GM19438 (cell line): ENCODE measurements at regions not wholly inside any gene's neighbourhood (a gene's known extent, or its start where the extent isn't known, plus 50 kb on each side); places are given as distances from the start of the nearest gene placed in this dataset.

Source experiments
- ATAC-seq: cut with Tn5 transposase; IDR thresholded peaks from one replicate; pipeline ENCODE4 v1.9.1; 2021; ENCODE audit warnings: low read depth; ENCODE audit not compliant: unreplicated experiment

GRCh38 chr2:147520817-147521216 lies 324.0 kb upstream of the ACVR2A start:
- ATAC-seq = no peak

- no peak for ATAC-seq
Measured at GRCh38 chr2:147519178-147519577, 325.7 kb upstream of the ACVR2A start.

GRCh38 chr2:147515213-147515612 lies 329.6 kb upstream of the ACVR2A start:
- no peak for ATAC-seq

GRCh38 chr2:147512206-147512605 lies 332.6 kb upstream of the ACVR2A start:
- ATAC-seq = no peak

GRCh38 chr2:147511491-147511948 lies 333.3 kb upstream of the ACVR2A start:
- ATAC-seq = no peak

- no peak for ATAC-seq
Measured at GRCh38 chr2:147509821-147510220, 335.0 kb upstream of the ACVR2A start.

GRCh38 chr2:147506889-147507288 lies 337.9 kb upstream of the ACVR2A start:
- ATAC-seq = no peak

- no peak for ATAC-seq
Measured at GRCh38 chr2:147502711-147503290, 342.0 kb upstream of the ACVR2A start.

- ATAC-seq = no peak
Measured at GRCh38 chr2:147501968-147502367, 342.9 kb upstream of the ACVR2A start.

- no peak for ATAC-seq
Measured at GRCh38 chr2:147500819-147501395, 343.9 kb upstream of the ACVR2A start.

- ATAC-seq = no peak
Measured at GRCh38 chr2:147500229-147500628, 344.6 kb upstream of the ACVR2A start.

- ATAC-seq = no peak
Measured at GRCh38 chr2:147499785-147500184, 345.0 kb upstream of the ACVR2A start.

- ATAC-seq = no peak
Measured at GRCh38 chr2:147495734-147496133, 349.1 kb upstream of the ACVR2A start.

- ATAC-seq = no peak
Measured at GRCh38 chr2:147492471-147492870, 352.4 kb upstream of the ACVR2A start.

- ATAC-seq = no peak
Measured at GRCh38 chr2:147491506-147491905, 353.3 kb upstream of the ACVR2A start.

GRCh38 chr2:147490401-147491261 lies 354.2 kb upstream of the ACVR2A start:
- ATAC-seq = no peak

- ATAC-seq = no peak
Measured at GRCh38 chr2:147488472-147488871, 356.4 kb upstream of the ACVR2A start.

GRCh38 chr2:147487978-147488289 lies 356.9 kb upstream of the ACVR2A start:
- ATAC-seq = no peak

- ATAC-seq = no peak
Measured at GRCh38 chr2:147487286-147487977, 357.4 kb upstream of the ACVR2A start.

GRCh38 chr2:147485210-147485851 lies 359.5 kb upstream of the ACVR2A start:
- ATAC-seq = no peak

- ATAC-seq = no peak
Measured at GRCh38 chr2:147483911-147484310, 360.9 kb upstream of the ACVR2A start.
